ENCODE measurements at regions not wholly inside any gene's neighbourhood (a gene's known extent, or its start where the extent isn't known, plus 50 kb on each side); places are given as distances from the start of the nearest gene placed in this dataset.

DNA sequence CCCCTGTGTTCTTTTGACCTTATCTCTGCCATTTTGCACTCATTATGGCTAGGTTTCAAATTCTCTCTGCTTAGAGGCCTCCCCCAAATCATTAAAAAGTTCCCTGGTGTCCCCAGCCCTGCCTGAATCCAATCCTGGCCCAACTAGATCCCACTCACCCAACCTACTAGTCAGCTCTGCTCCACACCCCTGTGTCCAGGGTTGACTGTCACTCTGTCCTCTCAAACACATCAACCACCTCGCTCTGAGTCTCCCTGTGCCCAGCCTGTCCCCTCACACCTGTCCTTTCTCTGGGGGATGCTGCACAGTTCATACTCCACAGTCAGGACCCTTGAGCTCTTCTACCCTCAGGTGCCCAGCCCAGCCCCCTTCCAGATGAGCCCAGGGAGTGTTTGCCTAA is 154.2 kb upstream of the SV2C start:
- ChIA-PET CTCF (no interaction called here), POLR2A (no interaction called here)
- Mint-ChIP-seq H3K27ac (no peak overlapping the region), H3K36me3 (ENCODE audit: low read depth) (no peaks in the 10 kb centered on the region), H3K4me3 (no peak overlapping the region), H3K27me3 (peaks cover 22% of the 10 kb centered on the region), H3K4me1 (no peaks in the 10 kb centered on the region), H3K9me3 (no peaks in the 10 kb centered on the region)
- no peak for DNase-seq

- H3K9me3 Mint-ChIP-seq, result no peaks in the 10 kb centered on the region
- no peak overlapping the region for H3K27ac Mint-ChIP-seq
- H3K36me3 Mint-ChIP-seq (ENCODE audit: low read depth), result no peaks in the 10 kb centered on the region
- peaks cover 20% of the 10 kb centered on the region for H3K27me3 Mint-ChIP-seq
- CTCF ChIA-PET, result interaction anchor here (0.6 to 1.0 kb wide), 2 partner anchors 9 to 480 kb away, joined by 4 read pairs; partner anchors contain the start of gene IQGAP2
- no peak overlapping the region for H3K4me3 Mint-ChIP-seq
- H3K4me1 Mint-ChIP-seq, result no peaks in the 10 kb centered on the region
- POLR2A ChIA-PET, result no interaction called here
- no peak for DNase-seq
Measured at GRCh38 chr5:75922480-75922879, 160.7 kb upstream of the SV2C start.

DNA sequence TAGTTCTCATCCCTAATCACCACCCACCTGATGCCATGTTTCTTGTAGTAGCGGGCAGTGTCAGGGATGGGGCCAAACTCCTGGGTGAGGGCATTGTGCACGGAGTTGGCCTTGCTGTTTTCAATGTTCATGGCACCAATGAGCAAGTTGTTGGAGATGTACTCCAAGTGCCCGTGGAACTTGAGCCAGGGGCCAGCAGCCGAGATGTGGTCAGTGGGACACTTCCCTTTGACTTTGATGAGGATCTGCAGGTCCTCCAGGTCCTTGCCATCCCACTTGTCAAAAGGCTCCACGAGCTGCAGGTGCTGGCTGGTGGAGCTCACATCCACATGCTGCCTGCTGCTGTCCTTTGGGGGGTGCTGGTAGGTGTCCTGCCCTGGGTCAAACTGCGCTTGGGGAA is 162.2 kb upstream of the SV2C start:
- H3K4me3 Mint-ChIP-seq, result no peak overlapping the region
- H3K27ac Mint-ChIP-seq, result no peak overlapping the region
- POLR2A ChIA-PET, result no interaction called here
- H3K36me3 Mint-ChIP-seq (ENCODE audit: low read depth), result no peaks in the 10 kb centered on the region
- no peaks in the 10 kb centered on the region for H3K9me3 Mint-ChIP-seq
- H3K4me1 Mint-ChIP-seq, result no peaks in the 10 kb centered on the region
- H3K27me3 Mint-ChIP-seq, result peaks cover 21% of the 10 kb centered on the region
- CTCF ChIA-PET, result no interaction called here
- no peak for DNase-seq

- Mint-ChIP-seq H3K4me1 (no peaks in the 10 kb centered on the region), H3K4me3 (no peak overlapping the region), H3K9me3 (no peaks in the 10 kb centered on the region), H3K36me3 (ENCODE audit: low read depth) (no peaks in the 10 kb centered on the region), H3K27ac (no peak overlapping the region), H3K27me3 (peaks cover 12% of the 10 kb centered on the region)
- DNase-seq, result no peak
- CTCF ChIA-PET, result no interaction called here
- POLR2A ChIA-PET, result no interaction called here
Measured at GRCh38 chr5:75916144-75916543, 167.0 kb upstream of the SV2C start.

- no peak for DNase-seq
- CTCF ChIA-PET, result no interaction called here
- no peak overlapping the region for H3K27ac Mint-ChIP-seq
- no peak overlapping the region for H3K4me3 Mint-ChIP-seq
- POLR2A ChIA-PET, result no interaction called here
- no peaks in the 10 kb centered on the region for H3K4me1 Mint-ChIP-seq
- H3K36me3 Mint-ChIP-seq (ENCODE audit: low read depth), result no peaks in the 10 kb centered on the region
- peaks cover 10% of the 10 kb centered on the region for H3K27me3 Mint-ChIP-seq
- H3K9me3 Mint-ChIP-seq, result no peaks in the 10 kb centered on the region
Measured at GRCh38 chr5:75909223-75909622, 174.0 kb upstream of the SV2C start.

DNA sequence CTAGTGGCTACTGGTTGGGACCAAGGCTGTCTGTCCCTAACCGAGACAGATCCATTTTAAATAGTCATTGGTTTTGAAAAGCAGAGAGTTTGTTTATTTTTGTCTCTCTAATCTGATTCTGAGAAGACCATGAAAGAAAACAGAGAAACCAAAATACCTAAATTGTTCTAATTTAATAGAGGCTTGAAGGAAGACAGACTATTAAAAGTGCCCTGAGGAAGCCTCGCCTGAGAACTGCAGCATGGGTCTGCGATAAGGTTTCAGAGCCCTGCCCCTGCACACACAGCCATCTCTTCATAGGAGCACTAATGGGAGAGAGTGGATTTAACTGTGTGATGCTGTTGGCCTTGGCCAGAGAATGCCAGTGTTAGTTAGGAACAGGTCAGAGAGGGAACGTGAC is 175.5 kb upstream of the SV2C start:
- Mint-ChIP-seq H3K4me3 (no peak overlapping the region), H3K27ac (no peak overlapping the region), H3K27me3 (peaks cover 12% of the 10 kb centered on the region), H3K36me3 (ENCODE audit: low read depth) (no peaks in the 10 kb centered on the region), H3K9me3 (no peaks in the 10 kb centered on the region), H3K4me1 (no peaks in the 10 kb centered on the region)
- DNase-seq, result no peak
- CTCF ChIA-PET, result interaction anchor here (1.0 kb wide), 1 partner anchor 22 kb away, joined by 3 read pairs; no protein-coding TSS in a partner anchor
- POLR2A ChIA-PET, result no interaction called here

DNA sequence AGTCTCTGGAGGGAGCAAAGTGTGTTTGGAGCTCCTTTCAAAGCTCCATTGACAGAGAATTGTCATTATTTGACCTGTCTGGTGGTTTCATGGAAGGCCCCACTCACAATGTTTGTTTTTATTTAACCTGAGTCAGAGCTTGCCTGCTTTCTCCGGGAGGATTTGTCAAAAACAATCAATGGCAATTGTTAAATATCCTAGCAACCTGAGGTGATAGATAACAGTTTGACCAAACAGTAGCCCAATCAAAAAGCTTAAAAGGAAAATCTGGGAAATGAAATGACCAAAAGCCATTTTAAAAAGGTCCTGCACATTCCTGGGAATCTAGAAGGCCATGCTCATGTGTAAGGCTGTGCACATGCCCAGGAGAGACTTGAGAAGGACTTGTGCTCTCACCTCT is 177.2 kb upstream of the POC5 start:
- ChIA-PET CTCF (interaction anchor here (0.5 to 1.8 kb wide), 2 partner anchors 9 to 814 kb away, joined by 3 to 5 read pairs; no protein-coding TSS in a partner anchor), POLR2A (no interaction called here)
- Mint-ChIP-seq H3K27ac (no peak overlapping the region), H3K9me3 (no peaks in the 10 kb centered on the region), H3K27me3 (no peaks in the 10 kb centered on the region), H3K4me1 (no peaks in the 10 kb centered on the region), H3K36me3 (ENCODE audit: low read depth) (no peaks in the 10 kb centered on the region), H3K4me3 (no peak overlapping the region)
- no peak for DNase-seq

GRCh38 chr5:75891736-75892135 is 174.5 kb upstream of the POC5 start:
- POLR2A ChIA-PET, result no interaction called here
- Mint-ChIP-seq H3K27ac (no peak overlapping the region), H3K27me3 (no peaks in the 10 kb centered on the region), H3K4me3 (no peak overlapping the region), H3K4me1 (no peaks in the 10 kb centered on the region), H3K36me3 (ENCODE audit: low read depth) (no peaks in the 10 kb centered on the region), H3K9me3 (no peaks in the 10 kb centered on the region)
- DNase-seq, result no peak
- CTCF ChIA-PET, result interaction anchor here (1.0 kb wide), 1 partner anchor 12 kb away, joined by 3 read pairs; no protein-coding TSS in a partner anchor

DNA sequence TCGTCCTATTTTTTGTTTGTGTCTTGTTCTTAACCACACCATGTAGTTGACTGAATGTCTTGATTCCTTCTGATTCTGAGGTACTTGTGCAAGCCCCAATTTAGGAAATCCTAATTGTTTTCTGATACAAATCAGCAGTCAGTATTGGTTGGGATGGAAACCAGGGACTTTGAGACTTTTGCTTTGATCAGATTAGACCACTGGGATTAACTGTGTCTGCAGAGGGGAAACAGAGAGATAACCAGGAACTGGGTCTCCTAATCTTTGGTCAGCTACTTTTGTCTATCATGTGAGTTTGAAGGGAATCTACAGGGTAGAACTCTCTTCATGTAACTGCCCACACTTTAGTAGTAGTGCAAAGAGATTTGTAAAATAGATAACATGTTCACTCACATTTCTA is 173.8 kb upstream of the POC5 start:
- ChIA-PET CTCF (interaction anchor here (1.0 kb wide), 1 partner anchor 11 kb away, joined by 3 read pairs; no protein-coding TSS in a partner anchor), POLR2A (no interaction called here)
- no peaks in the 10 kb centered on the region for H3K4me1 Mint-ChIP-seq
- H3K4me3 Mint-ChIP-seq, result no peak overlapping the region
- no peaks in the 10 kb centered on the region for H3K9me3 Mint-ChIP-seq
- no peaks in the 10 kb centered on the region for H3K36me3 Mint-ChIP-seq (ENCODE audit: low read depth)
- no peak for DNase-seq
- H3K27me3 Mint-ChIP-seq, result no peaks in the 10 kb centered on the region
- no peak overlapping the region for H3K27ac Mint-ChIP-seq

DNA sequence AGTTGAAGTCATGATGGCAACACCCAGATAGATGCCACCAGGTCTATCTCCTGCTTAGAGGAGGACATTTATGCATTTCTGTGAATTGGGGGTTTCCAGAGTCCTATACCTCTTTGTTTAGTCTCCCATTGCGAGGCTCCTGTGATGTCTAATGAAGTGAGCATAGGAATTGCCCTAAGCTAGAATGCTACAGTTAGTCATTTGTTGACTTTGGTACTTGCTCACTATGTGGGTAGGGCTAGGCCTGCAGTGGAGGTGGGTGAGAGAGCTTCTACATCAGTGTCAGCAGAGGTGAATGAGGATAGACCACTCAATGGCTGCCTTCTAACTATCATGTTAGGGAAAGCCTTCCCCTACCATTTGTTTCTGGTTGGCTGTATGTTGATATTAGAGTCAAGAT is 173.3 kb upstream of the POC5 start:
- Mint-ChIP-seq H3K27ac (no peak overlapping the region), H3K9me3 (no peaks in the 10 kb centered on the region), H3K36me3 (ENCODE audit: low read depth) (no peaks in the 10 kb centered on the region), H3K27me3 (no peaks in the 10 kb centered on the region), H3K4me1 (no peaks in the 10 kb centered on the region), H3K4me3 (no peak overlapping the region)
- POLR2A ChIA-PET, result no interaction called here
- CTCF ChIA-PET, result no interaction called here
- DNase-seq, result no peak

DNA sequence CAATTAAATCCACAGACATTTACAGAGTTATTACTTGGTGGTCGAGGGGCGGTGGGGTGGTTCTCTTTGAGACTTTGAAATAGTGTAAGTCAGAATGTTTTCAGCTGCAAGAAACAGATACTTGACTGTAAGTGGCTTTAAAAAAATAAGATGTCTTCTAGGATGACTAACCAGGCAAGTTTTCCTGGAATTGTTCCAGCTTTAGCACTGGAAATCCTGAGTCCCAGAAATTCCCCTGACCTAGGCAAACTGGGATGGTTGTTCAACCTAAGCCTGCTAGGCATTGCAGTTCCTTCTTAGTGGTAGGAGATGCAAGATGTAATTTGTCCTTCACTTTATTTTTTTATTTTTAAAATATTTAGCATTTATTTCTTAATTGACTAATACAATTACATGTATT is 169.5 kb upstream of the POC5 start:
- H3K4me1 Mint-ChIP-seq, result no peaks in the 10 kb centered on the region
- H3K4me3 Mint-ChIP-seq, result no peak overlapping the region
- ChIA-PET CTCF (no interaction called here), POLR2A (no interaction called here)
- DNase-seq, result no peak
- H3K36me3 Mint-ChIP-seq (ENCODE audit: low read depth), result no peaks in the 10 kb centered on the region
- no peak overlapping the region for H3K27ac Mint-ChIP-seq
- no peaks in the 10 kb centered on the region for H3K9me3 Mint-ChIP-seq
- H3K27me3 Mint-ChIP-seq, result peaks cover 2% of the 10 kb centered on the region

- ChIA-PET CTCF (interaction anchor here (1.3 to 1.5 kb wide), 2 partner anchors 9 to 21 kb away, joined by 3 to 5 read pairs; no protein-coding TSS in a partner anchor), POLR2A (interaction anchor here (0.6 kb wide), 1 partner anchor 170 kb away, joined by 3 read pairs; no protein-coding TSS in a partner anchor)
- Mint-ChIP-seq H3K9me3 (no peaks in the 10 kb centered on the region), H3K36me3 (ENCODE audit: low read depth) (no peaks in the 10 kb centered on the region), H3K4me1 (no peaks in the 10 kb centered on the region), H3K27me3 (peaks cover 2% of the 10 kb centered on the region), H3K27ac (no peak overlapping the region), H3K4me3 (no peak overlapping the region)
- no peak for DNase-seq
Measured at GRCh38 chr5:75885849-75886596, 168.8 kb upstream of the POC5 start.

- Mint-ChIP-seq H3K4me1 (no peaks in the 10 kb centered on the region), H3K27me3 (peaks cover 2% of the 10 kb centered on the region), H3K4me3 (no peak overlapping the region), H3K36me3 (ENCODE audit: low read depth) (no peaks in the 10 kb centered on the region), H3K9me3 (peaks cover under 1% of the 10 kb centered on the region), H3K27ac (no peak overlapping the region)
- CTCF ChIA-PET, result interaction anchor here (1.3 to 1.5 kb wide), 2 partner anchors 9 to 22 kb away, joined by 3 to 5 read pairs; no protein-coding TSS in a partner anchor
- no peak for DNase-seq
- POLR2A ChIA-PET, result interaction anchor here (0.6 kb wide), 1 partner anchor 169 kb away, joined by 3 read pairs; no protein-coding TSS in a partner anchor
Measured at GRCh38 chr5:75885321-75885720, 168.1 kb upstream of the POC5 start.

GRCh38 chr5:75869891-75870290 is 152.7 kb upstream of the POC5 start:
- Mint-ChIP-seq H3K9me3 (no peaks in the 10 kb centered on the region), H3K27me3 (peaks cover 10% of the 10 kb centered on the region), H3K36me3 (ENCODE audit: low read depth) (no peaks in the 10 kb centered on the region), H3K4me3 (no peak overlapping the region), H3K27ac (no peak overlapping the region), H3K4me1 (no peaks in the 10 kb centered on the region)
- ChIA-PET POLR2A (no interaction called here), CTCF (interaction anchor here (1.0 kb wide), 1 partner anchor 9 kb away, joined by 3 read pairs; no protein-coding TSS in a partner anchor)
- no peak for DNase-seq

Measured in activated CD4-positive, alpha-beta T cell treated with anti-CD3 and anti-CD28 coated beads, Interleukin-2, amount 10 ng/mL, durations not matched to agents 7 days and 5 days (primary cell).